Astrocyte (in vitro differentiated cells and primary cell): ENCODE measurements at regions not wholly inside any gene's neighbourhood (a gene's known extent, or its start where the extent isn't known, plus 50 kb on each side); places are given as distances from the start of the nearest gene placed in this dataset.
"Not testable (repeated sequence)": the region's sequence is repeated elsewhere in the genome, so short reads cannot be mapped to it uniquely, and the experiment has no call there.

ENCODE experiments used
- DNase-seq: peaks from one replicate; pipeline ENCODE4 v3.0.0-alpha.2; 2010; ENCODE audit warnings: low read depth
- FAIRE-seq: peaks from 2 replicates; lab custom pipeline; 2011; peaks lifted over from hg19 to GRCh38; lab: Jason Lieb, UNC
- H2AFZ ChIP-seq: 2 replicates; pipeline ENCODE4 v1.6.0; 2012; ENCODE audit warnings: low read depth, low read length, inconsistent platforms
- H3K27ac ChIP-seq: 2 replicates; pipeline ENCODE4 v1.5.1; 2011; ENCODE audit warnings: low read depth, low read length, inconsistent platforms
- H3K27me3 ChIP-seq: 2 replicates; pipeline ENCODE4 v1.6.0; 2011; ENCODE audit warnings: low read length, inconsistent platforms; ENCODE audit not compliant: insufficient read depth
- H3K36me3 ChIP-seq: 2 replicates; pipeline ENCODE4 v1.5.1; 2011; ENCODE audit warnings: low read length, inconsistent platforms; ENCODE audit not compliant: insufficient read depth
- H3K4me1 ChIP-seq: 2 replicates; pipeline ENCODE4 v1.5.1; 2011; ENCODE audit warnings: low read length, inconsistent platforms; ENCODE audit not compliant: insufficient read depth
- H3K4me2 ChIP-seq: 2 replicates; pipeline ENCODE4 v1.6.0; 2012; ENCODE audit warnings: low read length, inconsistent platforms
- H3K4me3 ChIP-seq: 2 replicates; pipeline ENCODE4 v1.5.1; 2011; ENCODE audit warnings: low read depth, mild to moderate bottlenecking, low read length, inconsistent platforms; ENCODE audit not compliant: insufficient read depth
- H3K79me2 ChIP-seq: 2 replicates; pipeline ENCODE4 v1.6.0; 2012; ENCODE audit warnings: mild to moderate bottlenecking, low read length, inconsistent platforms; ENCODE audit not compliant: insufficient read depth
- H3K9ac ChIP-seq: 2 replicates; pipeline ENCODE4 v1.6.0; 2012; ENCODE audit warnings: mild to moderate bottlenecking, low read length, inconsistent platforms
- H3K9me3 ChIP-seq: 2 replicates; pipeline ENCODE4 v1.5.1; 2012; ENCODE audit warnings: low read depth, mild to moderate bottlenecking, low read length, inconsistent platforms; ENCODE audit not compliant: insufficient read depth
- H4K20me1 ChIP-seq: 2 replicates; pipeline ENCODE4 v1.6.0; 2012; ENCODE audit warnings: low read length, inconsistent platforms; ENCODE audit not compliant: insufficient read depth
- H3K27ac Mint-ChIP-seq: one replicate; pipeline ENCODE4 v1.8.0; 2021; ENCODE audit warnings: mild to moderate bottlenecking, mixed read lengths; ENCODE audit not compliant: unreplicated experiment
- H3K27me3 Mint-ChIP-seq: one replicate; pipeline ENCODE4 v1.8.0; 2021; ENCODE audit warnings: low read depth, mixed read lengths; ENCODE audit not compliant: unreplicated experiment
- H3K36me3 Mint-ChIP-seq: one replicate; pipeline ENCODE4 v1.8.0; 2021; ENCODE audit warnings: low read depth, mixed read lengths; ENCODE audit not compliant: unreplicated experiment
- H3K4me1 Mint-ChIP-seq: one replicate; pipeline ENCODE4 v1.8.0; 2021; ENCODE audit warnings: low read depth, mixed read lengths; ENCODE audit not compliant: unreplicated experiment
- H3K4me3 Mint-ChIP-seq: one replicate; pipeline ENCODE4 v1.8.0; 2021; ENCODE audit warnings: mild to moderate bottlenecking, moderate library complexity, mixed read lengths; ENCODE audit not compliant: unreplicated experiment
- H3K9me3 Mint-ChIP-seq: one replicate; pipeline ENCODE4 v1.8.0; 2021; ENCODE audit warnings: mild to moderate bottlenecking, mixed read lengths; ENCODE audit not compliant: unreplicated experiment
- EZH2 ChIP-seq: IDR thresholded peaks from 2 replicates; pipeline ENCODE4 v1.6.1; 2012; ENCODE audit warnings: mild to moderate bottlenecking, low read length, inconsistent platforms; ENCODE audit not compliant: insufficient read depth
- TF ChIP-seq, protein P1 (sequence below): IDR thresholded peaks from 2 replicates; pipeline ENCODE4 v1.5.1; 2011; ENCODE audit warnings: low read depth, mild to moderate bottlenecking, inconsistent platforms, low read length, moderate library complexity; ENCODE audit not compliant: insufficient read depth

DNA sequence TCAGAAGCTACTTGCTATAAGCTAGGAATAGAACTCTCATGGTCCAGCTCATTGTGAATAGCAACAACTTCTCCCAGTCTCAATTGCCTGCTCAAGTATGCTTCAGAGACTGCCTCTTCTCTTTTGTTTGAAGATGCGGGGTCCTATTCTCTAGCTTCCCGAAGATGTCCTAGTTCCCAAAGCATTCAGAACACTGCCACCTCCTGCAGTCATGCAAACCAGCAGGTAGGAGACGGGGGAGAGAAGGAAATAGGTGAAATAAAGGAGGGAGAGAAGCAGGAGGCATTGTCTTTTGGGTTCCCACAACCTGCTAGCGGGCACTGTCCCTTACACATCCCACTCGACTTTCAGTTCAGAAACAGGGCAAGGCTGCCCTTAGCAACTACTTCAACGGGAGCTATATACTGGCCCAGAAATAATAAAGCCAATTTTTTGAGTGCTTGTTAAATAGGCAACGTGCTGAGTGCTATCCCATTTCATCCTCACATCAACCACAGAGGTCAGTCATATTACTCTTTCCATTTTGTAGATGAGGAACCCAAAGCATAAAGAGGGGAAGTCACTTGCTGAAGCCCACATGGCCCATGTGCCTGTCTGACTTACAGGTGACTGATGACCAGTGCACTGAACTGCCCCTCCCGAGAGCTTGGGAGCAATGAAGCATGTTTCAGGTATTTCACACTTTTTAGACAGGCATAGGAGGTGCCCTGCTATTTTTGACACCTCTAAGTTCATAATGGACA, 61.9 kb upstream of the ATXN1 start:
- H3K4me3 Mint-ChIP-seq, result no peak overlapping the region
- no peaks in the 10 kb centered on the region for H3K9me3 Mint-ChIP-seq
- Histone ChIP-seq H3K27ac (no peak overlapping the region), H3K4me2 (no peak overlapping the region), H3K9ac (no peak overlapping the region), H3K4me3 (no peak overlapping the region), H2AFZ (no peak overlapping the region), H4K20me1 (no peaks in the 10 kb centered on the region), H3K79me2 (no peaks in the 10 kb centered on the region), H3K4me1 (no peaks in the 10 kb centered on the region), H3K9me3 (no peaks in the 10 kb centered on the region), H3K36me3 (no peaks in the 10 kb centered on the region), H3K27me3 (no peaks in the 10 kb centered on the region)
- no peak for DNase-seq
- peaks cover 12% of the 10 kb centered on the region for H3K27me3 Mint-ChIP-seq
- H3K4me1 Mint-ChIP-seq, result no peaks in the 10 kb centered on the region
- no peak for TF ChIP-seq EZH2
- TF ChIP-seq, protein P1, sequence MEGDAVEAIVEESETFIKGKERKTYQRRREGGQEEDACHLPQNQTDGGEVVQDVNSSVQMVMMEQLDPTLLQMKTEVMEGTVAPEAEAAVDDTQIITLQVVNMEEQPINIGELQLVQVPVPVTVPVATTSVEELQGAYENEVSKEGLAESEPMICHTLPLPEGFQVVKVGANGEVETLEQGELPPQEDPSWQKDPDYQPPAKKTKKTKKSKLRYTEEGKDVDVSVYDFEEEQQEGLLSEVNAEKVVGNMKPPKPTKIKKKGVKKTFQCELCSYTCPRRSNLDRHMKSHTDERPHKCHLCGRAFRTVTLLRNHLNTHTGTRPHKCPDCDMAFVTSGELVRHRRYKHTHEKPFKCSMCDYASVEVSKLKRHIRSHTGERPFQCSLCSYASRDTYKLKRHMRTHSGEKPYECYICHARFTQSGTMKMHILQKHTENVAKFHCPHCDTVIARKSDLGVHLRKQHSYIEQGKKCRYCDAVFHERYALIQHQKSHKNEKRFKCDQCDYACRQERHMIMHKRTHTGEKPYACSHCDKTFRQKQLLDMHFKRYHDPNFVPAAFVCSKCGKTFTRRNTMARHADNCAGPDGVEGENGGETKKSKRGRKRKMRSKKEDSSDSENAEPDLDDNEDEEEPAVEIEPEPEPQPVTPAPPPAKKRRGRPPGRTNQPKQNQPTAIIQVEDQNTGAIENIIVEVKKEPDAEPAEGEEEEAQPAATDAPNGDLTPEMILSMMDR, result no peak
- H3K36me3 Mint-ChIP-seq, result no peaks in the 10 kb centered on the region
- no peak overlapping the region for H3K27ac Mint-ChIP-seq
- no peak for FAIRE-seq

DNA sequence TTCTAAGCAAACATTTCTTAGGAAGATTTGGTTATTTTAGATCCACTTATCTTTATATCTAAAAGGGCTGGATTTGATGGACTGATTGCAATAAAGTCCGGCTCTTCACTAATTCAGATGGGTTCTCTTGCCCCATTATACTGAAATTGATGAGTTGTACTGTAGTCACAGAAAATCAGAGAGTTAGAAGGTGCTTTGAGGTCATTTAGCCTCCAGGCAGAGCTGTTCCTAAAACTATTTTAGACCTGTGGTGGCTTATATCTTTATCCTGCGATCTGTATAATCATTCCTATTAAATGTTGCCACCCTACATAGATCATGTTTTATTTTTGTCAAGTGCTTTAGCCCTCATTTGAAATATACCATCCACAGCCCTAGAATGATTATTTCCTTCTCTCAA, 61.3 kb upstream of the ATXN1 start:
- no peak overlapping the region for H3K4me3 Mint-ChIP-seq
- no peaks in the 10 kb centered on the region for H3K79me2 ChIP-seq
- H3K36me3 Mint-ChIP-seq, result no peaks in the 10 kb centered on the region
- H3K4me1 Mint-ChIP-seq, result no peaks in the 10 kb centered on the region
- H3K9me3 Mint-ChIP-seq, result no peaks in the 10 kb centered on the region
- no peaks in the 10 kb centered on the region for H3K4me1 ChIP-seq
- peaks cover 12% of the 10 kb centered on the region for H3K27me3 Mint-ChIP-seq
- H3K27ac ChIP-seq, result no peak overlapping the region
- DNase-seq (no peak), FAIRE-seq (no peak)
- H3K36me3 ChIP-seq, result no peaks in the 10 kb centered on the region
- no peak overlapping the region for H2AFZ ChIP-seq
- no peak overlapping the region for H3K4me2 ChIP-seq
- H3K27ac Mint-ChIP-seq, result no peak overlapping the region
- no peaks in the 10 kb centered on the region for H3K27me3 ChIP-seq
- H3K9me3 ChIP-seq, result no peaks in the 10 kb centered on the region
- H4K20me1 ChIP-seq, result no peaks in the 10 kb centered on the region
- no peak overlapping the region for H3K4me3 ChIP-seq
- TF ChIP-seq, protein P1, result no peak
- TF ChIP-seq EZH2, result no peak
- H3K9ac ChIP-seq, result no peak overlapping the region

DNA sequence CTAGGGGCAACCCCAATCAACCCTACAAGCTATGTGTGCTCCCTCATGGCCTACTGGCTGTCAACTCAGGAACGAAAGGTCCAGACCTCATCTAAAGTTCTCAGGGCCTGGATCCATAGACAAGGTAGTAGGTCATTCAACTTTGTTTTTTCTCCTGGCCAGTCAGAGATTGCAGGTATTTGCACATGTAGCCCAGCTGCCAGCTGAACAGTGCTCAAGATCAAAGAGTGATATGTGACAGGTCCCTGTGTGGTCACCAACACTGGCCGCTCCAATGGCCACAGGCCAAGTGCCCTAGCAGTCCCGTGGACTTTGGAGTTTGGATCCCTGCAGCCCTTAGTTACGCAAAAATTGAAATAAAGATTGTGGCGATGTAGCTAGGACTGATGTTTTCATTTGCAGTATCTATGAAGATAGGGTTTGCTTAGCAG, 60.6 kb upstream of the ATXN1 start:
- H3K4me1 ChIP-seq, result no peaks in the 10 kb centered on the region
- Mint-ChIP-seq H3K27ac (no peak overlapping the region), H3K9me3 (no peaks in the 10 kb centered on the region), H3K4me3 (no peak overlapping the region), H3K27me3 (peaks cover 8% of the 10 kb centered on the region), H3K36me3 (no peaks in the 10 kb centered on the region), H3K4me1 (no peaks in the 10 kb centered on the region)
- DNase-seq (no peak), FAIRE-seq (no peak)
- no peak overlapping the region for H2AFZ ChIP-seq
- H3K9me3 ChIP-seq, result no peaks in the 10 kb centered on the region
- H3K9ac ChIP-seq, result no peak overlapping the region
- H3K27ac ChIP-seq, result no peak overlapping the region
- H3K36me3 ChIP-seq, result no peaks in the 10 kb centered on the region
- no peaks in the 10 kb centered on the region for H4K20me1 ChIP-seq
- no peak for TF ChIP-seq EZH2
- TF ChIP-seq, protein P1, result no peak
- H3K79me2 ChIP-seq, result no peaks in the 10 kb centered on the region
- no peak overlapping the region for H3K4me3 ChIP-seq
- no peak overlapping the region for H3K4me2 ChIP-seq
- no peaks in the 10 kb centered on the region for H3K27me3 ChIP-seq

DNA sequence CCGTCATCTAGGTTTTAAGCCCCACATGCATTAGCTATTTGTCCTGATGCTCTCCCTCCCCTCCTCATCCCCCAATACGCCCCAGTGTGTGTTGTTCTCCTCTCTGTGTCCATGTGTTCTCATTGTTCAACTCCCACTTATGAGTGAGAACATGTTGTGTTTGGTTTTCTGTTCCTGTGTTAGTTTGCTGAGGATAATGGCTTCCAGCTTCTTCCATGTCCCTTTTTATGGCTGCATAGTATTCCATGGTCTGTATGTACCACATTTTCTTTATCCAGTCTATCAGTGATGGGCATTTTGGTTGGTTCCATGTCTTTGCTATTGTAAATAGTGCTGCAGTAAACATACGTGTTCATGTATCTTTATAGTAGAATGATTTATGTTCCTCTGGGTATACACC, 59.0 kb upstream of the ATXN1 start:
- not testable (repeated sequence) for H2AFZ ChIP-seq, H3K4me1 ChIP-seq, H3K9ac ChIP-seq, H3K9me3 Mint-ChIP-seq, H3K27me3 Mint-ChIP-seq, H3K79me2 ChIP-seq, H3K36me3 Mint-ChIP-seq, H3K4me2 ChIP-seq, H3K4me3 Mint-ChIP-seq, FAIRE-seq, H3K27me3 ChIP-seq, H3K4me3 ChIP-seq, H3K36me3 ChIP-seq, H4K20me1 ChIP-seq, H3K27ac ChIP-seq, H3K4me1 Mint-ChIP-seq, DNase-seq, H3K9me3 ChIP-seq, H3K27ac Mint-ChIP-seq
